ENCODE measurements at regions not wholly inside any gene's neighbourhood (a gene's known extent, or its start where the extent isn't known, plus 50 kb on each side); places are given as distances from the start of the nearest gene placed in this dataset.
A peak's percentile ranks its signal among the peaks of the same experiment; 100 is the strongest.

GRCh38 chr6:167676000-167676665 lies 150.6 kb upstream of the AFDN start (continued):
- TF ChIP-seq HMGXB4 (CRISPR knock-in tag; IDR thresholded peaks at IDR 0.05; ENCODE audit: borderline replicate concordance in 1 of 2, low read depth in 1 of 2) (peak; percentile 80 to 93), BCL6 (CRISPR knock-in tag; IDR thresholded peaks at IDR 0.05) (peak; percentile 99), AFF4 (CRISPR knock-in tag; IDR thresholded peaks at IDR 0.05) (peak; percentile 86; the same call in 1 of the 2 replicates), ZNF501 (CRISPR knock-in tag; IDR thresholded peaks at IDR 0.05) (peak; percentile 97), TOE1 (CRISPR knock-in tag; IDR thresholded peaks at IDR 0.05) (peak; percentile 98), ZNF572 (CRISPR knock-in tag; IDR thresholded peaks at IDR 0.05) (peak; percentile 67; the same call in 1 of the 2 replicates), ZNF441 (CRISPR knock-in tag; IDR thresholded peaks at IDR 0.05; ENCODE audit: borderline replicate concordance) (peak; percentile 94), ZNF264 (CRISPR knock-in tag; IDR thresholded peaks at IDR 0.05) (peak; percentile 98), ARID4A (CRISPR knock-in tag; IDR thresholded peaks at IDR 0.05; ENCODE audit: borderline replicate concordance) (peak; percentile 95; the same call in 1 of the 2 replicates), ONECUT2 (CRISPR knock-in tag; IDR thresholded peaks at IDR 0.05) (peak; percentile 63; the same call in 1 of the 2 replicates), MAF1 (CRISPR knock-in tag; IDR thresholded peaks at IDR 0.05; ENCODE audit: borderline replicate concordance) (peak; percentile 77; the same call in 1 of the 2 replicates), FUBP1 (CRISPR knock-in tag; IDR thresholded peaks at IDR 0.05; ENCODE audit: borderline replicate concordance) (peak; percentile 29; the same call in 1 of the 2 replicates), RFXAP (CRISPR knock-in tag; IDR thresholded peaks at IDR 0.05; ENCODE audit: borderline replicate concordance) (peak; percentile 97), THAP7 (CRISPR knock-in tag; IDR thresholded peaks at IDR 0.05) (peak; percentile 98), MLX (CRISPR knock-in tag; IDR thresholded peaks at IDR 0.05) (peak; percentile 100)
